ENCODE measurements at regions not wholly inside any gene's neighbourhood (a gene's known extent, or its start where the extent isn't known, plus 50 kb on each side); places are given as distances from the start of the nearest gene placed in this dataset.

DNA sequence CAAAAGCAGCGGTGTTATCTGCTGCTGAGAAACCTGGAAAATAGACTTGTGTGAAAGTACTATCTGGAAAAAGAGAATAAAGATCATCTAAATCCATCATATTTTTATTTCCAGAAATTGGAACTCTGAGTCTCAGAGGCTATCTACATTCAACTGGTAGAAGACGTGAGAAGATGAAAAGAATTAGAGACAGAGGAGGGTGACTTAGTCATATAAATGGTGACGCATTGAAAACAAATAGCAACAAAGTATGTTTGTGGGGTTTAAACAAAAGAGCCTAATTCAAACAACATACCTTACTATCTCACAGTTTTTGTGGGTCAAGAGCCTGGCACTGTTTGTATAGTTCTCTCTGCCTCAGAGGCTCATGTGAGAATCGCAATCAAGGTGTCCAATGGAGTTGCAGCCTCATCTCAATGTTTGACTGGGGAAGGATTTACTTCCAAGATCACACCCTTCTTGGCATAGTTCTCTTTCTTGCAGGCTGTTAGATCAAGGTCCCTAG, 757.1 kb upstream of the SLC35B3 start:
- TF ChIP-seq, protein P1, sequence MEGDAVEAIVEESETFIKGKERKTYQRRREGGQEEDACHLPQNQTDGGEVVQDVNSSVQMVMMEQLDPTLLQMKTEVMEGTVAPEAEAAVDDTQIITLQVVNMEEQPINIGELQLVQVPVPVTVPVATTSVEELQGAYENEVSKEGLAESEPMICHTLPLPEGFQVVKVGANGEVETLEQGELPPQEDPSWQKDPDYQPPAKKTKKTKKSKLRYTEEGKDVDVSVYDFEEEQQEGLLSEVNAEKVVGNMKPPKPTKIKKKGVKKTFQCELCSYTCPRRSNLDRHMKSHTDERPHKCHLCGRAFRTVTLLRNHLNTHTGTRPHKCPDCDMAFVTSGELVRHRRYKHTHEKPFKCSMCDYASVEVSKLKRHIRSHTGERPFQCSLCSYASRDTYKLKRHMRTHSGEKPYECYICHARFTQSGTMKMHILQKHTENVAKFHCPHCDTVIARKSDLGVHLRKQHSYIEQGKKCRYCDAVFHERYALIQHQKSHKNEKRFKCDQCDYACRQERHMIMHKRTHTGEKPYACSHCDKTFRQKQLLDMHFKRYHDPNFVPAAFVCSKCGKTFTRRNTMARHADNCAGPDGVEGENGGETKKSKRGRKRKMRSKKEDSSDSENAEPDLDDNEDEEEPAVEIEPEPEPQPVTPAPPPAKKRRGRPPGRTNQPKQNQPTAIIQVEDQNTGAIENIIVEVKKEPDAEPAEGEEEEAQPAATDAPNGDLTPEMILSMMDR (IDR thresholded peaks at IDR 0.05) = no peak
- TF ChIP-seq POLR2A (IDR thresholded peaks at IDR 0.05) = no peak

Measured in vagina (tissue), 2 donors.